OCI-LY1 (cell line): ENCODE measurements at regions not wholly inside any gene's neighbourhood (a gene's known extent, or its start where the extent isn't known, plus 50 kb on each side); places are given as distances from the start of the nearest gene placed in this dataset.

Source experiments
- H2AFZ ChIP-seq: fragments of 200-600 bp; sonication (generic), shearing (Covaris generic); 2 replicates; pipeline ENCODE4 v1.6.0; 2014; ENCODE audit warnings: antibody characterized with exemption, mild to moderate bottlenecking, low read length
- H3F3A ChIP-seq: fragments of 200-600 bp; sonication (generic), shearing (Covaris generic); 2 replicates; pipeline ENCODE4 v1.6.0; 2014; ENCODE audit warnings: mild to moderate bottlenecking, antibody characterized with exemption, low read length, moderate library complexity; ENCODE audit not compliant: insufficient read depth
- H3K27ac ChIP-seq: fragments of 200-600 bp; sonication (generic); 2 replicates; pipeline ENCODE4 v1.5.1; 2014; ENCODE audit warnings: low read length, mixed run types, mild to moderate bottlenecking, low read depth; ENCODE audit not compliant: poor library complexity, severe bottlenecking
- H3K27me3 ChIP-seq: fragments of 200-600 bp; sonication (generic); 2 replicates; pipeline ENCODE4 v1.6.0; 2014; ENCODE audit warnings: antibody characterized with exemption, mild to moderate bottlenecking, low read length, moderate library complexity; ENCODE audit not compliant: insufficient read depth
- H3K36me3 ChIP-seq: fragments of 200-600 bp; sonication (generic); 2 replicates; pipeline ENCODE4 v1.6.1; 2014; ENCODE audit warnings: mild to moderate bottlenecking, antibody characterized with exemption, low read length, moderate library complexity, mixed read lengths; ENCODE audit not compliant: insufficient read depth
- H3K4me1 ChIP-seq: fragments of 200-600 bp; sonication (generic); 2 replicates; pipeline ENCODE4 v1.5.1; 2014; ENCODE audit warnings: mild to moderate bottlenecking, low read length, moderate library complexity; ENCODE audit not compliant: insufficient read depth, severe bottlenecking
- H3K4me2 ChIP-seq: fragments of 200-600 bp; sonication (generic), shearing (Covaris generic); 2 replicates; pipeline ENCODE4 v1.6.1; 2014; ENCODE audit warnings: low read length
- H3K4me3 ChIP-seq: fragments of 200-600 bp; sonication (generic); 2 replicates; pipeline ENCODE4 v1.5.1; 2014; ENCODE audit warnings: low read length, low read depth, mild to moderate bottlenecking, mixed read lengths; ENCODE audit not compliant: poor library complexity, severe bottlenecking
- H3K79me2 ChIP-seq: fragments of 200-600 bp; shearing (Covaris generic); 2 replicates; pipeline ENCODE4 v1.6.1; 2016; ENCODE audit warnings: mixed run types, low read length, mixed read lengths; ENCODE audit not compliant: insufficient read depth
- H3K9ac ChIP-seq: fragments of 200-600 bp; sonication (generic), shearing (Covaris generic); 2 replicates; pipeline ENCODE4 v1.6.1; 2014; ENCODE audit warnings: mild to moderate bottlenecking, low read length, mixed read lengths
- H3K9me2 ChIP-seq: fragments of 200-600 bp; sonication (generic), shearing (Covaris generic); 2 replicates; pipeline ENCODE4 v1.6.1; 2014; ENCODE audit warnings: low read depth, mild to moderate bottlenecking, low read length, mixed read lengths
- H3K9me3 ChIP-seq: fragments of 200-600 bp; shearing (Covaris generic); 2 replicates; pipeline ENCODE4 v1.6.1; 2014; ENCODE audit warnings: low read length, mixed read lengths
- H4K20me1 ChIP-seq: fragments of 200-600 bp; sonication (generic), shearing (Covaris generic); 2 replicates; pipeline ENCODE4 v1.6.0; 2016; ENCODE audit warnings: mild to moderate bottlenecking, low read length; ENCODE audit not compliant: insufficient read depth
- CTCF ChIP-seq: fragments of 200-600 bp; sonication (generic), shearing (Covaris generic); IDR thresholded peaks from 2 replicates; pipeline ENCODE4 v1.5.1; 2017; ENCODE audit warnings: mild to moderate bottlenecking, antibody characterized with exemption, low read length, moderate library complexity, mixed read lengths
- EZH2 ChIP-seq: fragments of 200-600 bp; sonication (generic), shearing (Covaris generic); IDR thresholded peaks from 2 replicates; pipeline ENCODE4 v1.8.0; 2017; ENCODE audit warnings: borderline replicate concordance, mixed run types, mild to moderate bottlenecking, antibody characterized with exemption, low read length, moderate library complexity, mixed read lengths

GRCh38 chr6:164122109-164122508 is 707.6 kb downstream of the QKI start:
- no peaks in the 10 kb centered on the region for H3K79me2 ChIP-seq
- H3K4me3 ChIP-seq, result no peak overlapping the region
- no peaks in the 10 kb centered on the region for H4K20me1 ChIP-seq
- H3K27ac ChIP-seq, result no peak overlapping the region
- H2AFZ ChIP-seq, result no peak overlapping the region
- TF ChIP-seq CTCF, result no peak
- no peak for TF ChIP-seq EZH2
- no peak overlapping the region for H3K4me2 ChIP-seq
- H3K9me3 ChIP-seq, result no peaks in the 10 kb centered on the region
- no peaks in the 10 kb centered on the region for H3K9me2 ChIP-seq
- no peaks in the 10 kb centered on the region for H3F3A ChIP-seq
- H3K9ac ChIP-seq, result no peak overlapping the region
- no peaks in the 10 kb centered on the region for H3K27me3 ChIP-seq
- H3K36me3 ChIP-seq, result no peaks in the 10 kb centered on the region
- no peaks in the 10 kb centered on the region for H3K4me1 ChIP-seq

- Histone ChIP-seq H3K79me2 (no peaks in the 10 kb centered on the region), H3K9ac (no peak overlapping the region), H3K9me3 (no peaks in the 10 kb centered on the region), H3K27me3 (no peaks in the 10 kb centered on the region), H3K4me1 (no peaks in the 10 kb centered on the region), H3K36me3 (no peaks in the 10 kb centered on the region), H3F3A (no peaks in the 10 kb centered on the region), H4K20me1 (no peaks in the 10 kb centered on the region), H2AFZ (no peak overlapping the region), H3K4me3 (no peak overlapping the region), H3K9me2 (no peaks in the 10 kb centered on the region), H3K27ac (no peak overlapping the region), H3K4me2 (no peak overlapping the region)
- no peak for TF ChIP-seq CTCF
- no peak for TF ChIP-seq EZH2
Observed at GRCh38 chr6:164121527-164121926, 707.0 kb downstream of the QKI start.

- H3K4me3 ChIP-seq, result no peak overlapping the region
- no peaks in the 10 kb centered on the region for H3K79me2 ChIP-seq
- H3K4me2 ChIP-seq, result no peak overlapping the region
Observed at GRCh38 chr6:164114651-164115050, 700.1 kb downstream of the QKI start.

More at GRCh38 chr6:164114651-164115050, 700.1 kb downstream of the QKI start:
- H3K9ac ChIP-seq, result no peak overlapping the region
- no peak overlapping the region for H3K27ac ChIP-seq
- no peaks in the 10 kb centered on the region for H3K36me3 ChIP-seq
- no peaks in the 10 kb centered on the region for H3K9me2 ChIP-seq
- no peaks in the 10 kb centered on the region for H3F3A ChIP-seq
- H2AFZ ChIP-seq, result no peak overlapping the region
- no peaks in the 10 kb centered on the region for H3K27me3 ChIP-seq
- H3K9me3 ChIP-seq, result no peaks in the 10 kb centered on the region
- H4K20me1 ChIP-seq, result no peaks in the 10 kb centered on the region
- no peak for TF ChIP-seq CTCF
- TF ChIP-seq EZH2, result no peak
- no peaks in the 10 kb centered on the region for H3K4me1 ChIP-seq
